MV-4-11 (cell line): ENCODE measurements at regions not wholly inside any gene's neighbourhood (a gene's known extent, or its start where the extent isn't known, plus 50 kb on each side); places are given as distances from the start of the nearest gene placed in this dataset.

Source experiments
- DNase-seq: peaks from one replicate; lab custom pipeline; 2025; lab: John Stamatoyannopoulos, UW

- no peak for DNase-seq
Observed at GRCh38 chr3:66165660-66166059, 55.1 kb upstream of the SLC25A26 start.

GRCh38 chr3:66164155-66164554 is 56.6 kb upstream of the SLC25A26 start:
- no peak for DNase-seq

- DNase-seq: no peak
Observed at GRCh38 chr3:66163222-66163621, 57.6 kb upstream of the SLC25A26 start.

GRCh38 chr3:66162766-66163165 is 58.0 kb upstream of the SLC25A26 start:
- peak; percentile 53 for DNase-seq

- DNase-seq: no peak
Observed at GRCh38 chr3:66158933-66159683, 61.7 kb upstream of the SLC25A26 start.

DNA sequence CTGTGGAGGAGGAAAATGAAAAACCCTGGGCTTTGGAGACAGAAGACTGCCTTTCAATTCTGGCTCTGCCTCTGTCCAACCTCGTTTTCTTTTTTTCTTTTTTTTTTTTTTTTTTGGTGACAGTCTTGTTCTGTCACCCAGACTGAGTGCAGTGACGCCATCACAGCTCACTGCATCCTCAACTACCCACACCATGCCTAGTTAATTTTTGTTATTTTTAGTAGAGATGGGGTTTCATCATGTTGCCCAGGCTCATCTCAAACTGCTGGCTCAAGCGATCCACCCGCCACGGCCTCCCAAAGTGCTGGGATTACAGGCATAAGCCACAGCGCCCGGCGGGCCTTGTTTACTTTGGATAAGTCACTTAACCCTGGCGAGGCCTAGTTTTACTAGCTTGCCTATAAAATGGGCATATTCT is 66.3 kb upstream of the SLC25A26 start:
- no peak for DNase-seq

DNA sequence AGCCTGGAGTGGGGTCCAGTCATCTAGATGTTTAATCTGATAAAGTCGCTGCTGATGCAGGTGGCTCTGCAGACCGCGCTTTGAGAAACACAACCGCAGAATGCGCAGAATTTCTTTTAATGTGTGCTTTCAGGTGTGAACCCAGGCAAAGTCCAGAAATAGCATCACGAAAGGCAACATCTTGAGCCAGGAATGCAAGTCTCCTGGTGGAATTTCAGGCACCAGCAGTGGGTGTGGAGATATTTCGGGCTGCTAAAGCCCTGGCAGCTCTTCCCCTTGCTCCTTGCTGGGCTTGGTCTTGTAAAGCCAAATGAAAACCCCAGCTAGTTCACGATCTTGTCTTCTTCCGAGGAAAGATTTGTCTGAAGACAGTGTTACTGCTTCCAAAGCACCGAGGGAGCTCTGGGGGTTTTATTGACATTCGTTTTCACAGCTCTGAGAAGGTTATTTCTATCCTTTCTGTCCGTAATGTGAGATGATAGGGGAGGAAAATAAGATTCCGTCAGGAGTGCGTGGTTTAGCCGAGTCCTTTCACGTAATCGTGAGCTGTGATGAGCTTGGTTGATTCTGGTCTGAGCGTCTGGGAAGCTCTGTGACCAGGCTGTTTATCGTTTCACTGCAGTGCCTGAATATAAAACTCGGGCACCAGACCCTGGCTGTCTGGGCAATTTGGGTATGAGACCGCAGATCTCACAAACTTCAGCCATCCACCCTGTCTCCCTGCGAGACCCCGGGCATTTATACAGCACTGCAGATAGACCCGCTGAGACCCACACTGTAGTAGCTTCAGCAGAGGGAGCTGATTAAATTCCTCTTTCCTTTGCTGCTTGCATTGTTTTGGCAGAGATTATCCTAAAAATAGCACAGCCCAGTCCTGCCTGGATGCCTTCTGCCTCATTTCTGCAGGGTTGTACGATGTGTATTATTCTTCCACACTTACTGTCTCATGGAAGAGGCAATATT is 67.0 kb upstream of the SLC25A26 start:
- DNase-seq: no peak

DNA sequence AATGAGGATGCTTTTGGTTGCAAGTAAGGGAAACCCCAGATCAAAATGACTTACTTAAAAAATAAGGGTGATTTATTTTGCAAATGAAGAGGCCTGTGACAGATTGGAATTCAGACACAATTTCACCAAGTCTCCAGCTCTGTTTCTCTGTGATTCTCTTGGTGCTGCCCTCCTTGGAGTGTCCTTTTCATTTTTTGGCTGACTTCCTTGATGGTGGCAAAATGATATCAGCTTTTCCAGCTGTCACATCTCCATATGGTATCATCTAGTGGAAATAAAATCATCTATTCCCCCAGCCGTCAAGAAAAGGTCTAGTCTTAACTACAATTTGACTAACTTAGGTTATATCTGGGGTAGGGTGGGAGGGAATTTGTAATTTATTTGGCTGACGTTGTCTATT is 68.5 kb upstream of the SLC25A26 start:
- DNase-seq: no peak

DNA sequence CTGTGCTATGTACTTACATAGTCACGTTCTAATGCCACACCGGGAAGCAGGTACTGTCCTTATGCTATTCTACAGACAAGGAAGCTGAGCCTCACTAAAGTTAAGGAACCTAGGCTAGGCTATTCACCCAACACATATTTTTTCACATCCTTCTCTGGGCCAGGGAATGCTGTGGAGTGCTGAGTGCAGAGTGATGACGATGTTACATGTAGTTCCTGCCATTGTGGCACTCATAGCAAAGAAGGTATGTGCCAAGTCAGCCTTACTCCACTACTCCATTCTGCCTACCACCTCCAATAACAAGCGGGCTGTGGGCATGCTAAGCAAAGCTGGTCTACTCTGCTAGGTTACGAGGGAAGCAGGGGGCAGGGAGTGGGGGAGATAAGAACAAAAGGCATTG is 69.8 kb upstream of the SLC25A26 start:
- DNase-seq: no peak

DNA sequence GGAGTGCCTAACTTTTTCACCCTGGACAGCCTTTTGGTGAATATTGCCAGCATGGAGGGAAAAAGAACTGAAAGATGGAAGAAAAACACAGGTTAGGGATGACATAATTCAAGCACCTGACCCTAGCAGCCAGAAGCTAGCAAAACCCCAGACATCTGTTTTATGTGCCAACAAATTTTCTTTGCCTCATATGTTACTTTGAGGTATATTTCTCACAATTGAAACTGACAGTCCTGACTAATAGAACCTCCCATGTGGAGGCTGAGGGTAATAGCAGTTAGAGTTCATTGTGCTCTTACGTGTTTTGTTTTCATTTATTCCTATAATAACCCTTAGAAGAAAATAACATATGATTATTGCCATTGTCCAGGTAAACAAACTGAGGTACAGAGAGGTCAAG is 71.5 kb upstream of the SLC25A26 start:
- no peak for DNase-seq

DNA sequence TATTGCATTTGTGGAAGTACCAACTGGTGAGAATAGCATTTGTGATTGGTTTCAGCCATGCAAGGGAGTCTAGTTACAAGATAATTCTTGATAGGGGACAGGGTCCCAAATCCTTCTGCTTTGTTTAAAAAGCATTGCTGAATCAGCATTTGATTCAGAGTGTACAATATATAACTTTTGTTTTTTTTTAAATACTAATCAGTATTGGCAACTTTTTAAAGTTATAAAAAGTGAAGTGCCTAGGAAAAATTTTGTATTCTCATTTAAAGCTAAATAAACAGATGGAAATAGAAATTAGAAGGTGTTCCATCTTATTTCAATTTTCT is 75.4 kb upstream of the SLC25A26 start:
- DNase-seq: no peak

DNA sequence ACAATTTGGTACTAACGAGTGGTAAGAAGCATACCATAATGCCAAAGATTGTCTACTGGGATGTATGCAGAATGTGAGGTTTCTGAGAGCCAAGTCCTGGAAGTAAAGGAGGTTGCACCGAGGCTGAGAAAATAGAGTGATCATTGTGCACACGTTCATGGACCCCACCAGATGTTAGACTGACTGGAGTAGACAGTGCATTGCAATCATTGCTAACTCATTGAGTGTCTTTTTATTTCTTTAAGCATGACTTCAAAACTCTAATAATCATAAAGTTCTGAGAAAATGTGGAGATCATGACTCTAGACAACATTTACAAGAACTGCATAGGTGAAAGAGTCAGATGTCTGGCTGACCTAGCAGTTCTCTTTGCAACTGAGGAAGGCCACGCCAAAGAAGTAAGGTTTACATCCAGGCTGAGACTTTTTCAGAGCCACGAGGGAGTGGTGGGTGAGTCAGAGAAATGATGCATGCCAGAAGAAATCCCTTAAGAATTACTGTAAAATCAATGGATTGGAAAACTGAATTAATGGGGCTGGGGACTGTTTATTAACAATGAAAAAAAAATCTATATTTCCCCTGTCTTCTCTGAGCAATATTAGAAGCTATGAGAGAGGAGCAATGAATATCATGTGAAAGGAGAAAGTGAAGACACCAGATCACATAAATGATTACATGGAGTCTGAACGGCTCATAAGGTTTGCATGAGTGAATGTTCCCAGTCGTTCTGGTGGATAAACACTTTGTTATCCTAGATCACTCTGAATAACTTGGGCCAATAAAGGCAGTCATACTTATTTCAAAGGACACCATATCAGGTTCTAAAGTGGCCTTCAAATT is 76.0 kb upstream of the SLC25A26 start:
- no peak for DNase-seq

- no peak for DNase-seq
Observed at GRCh38 chr3:66142079-66142478, 78.7 kb upstream of the SLC25A26 start.

DNA sequence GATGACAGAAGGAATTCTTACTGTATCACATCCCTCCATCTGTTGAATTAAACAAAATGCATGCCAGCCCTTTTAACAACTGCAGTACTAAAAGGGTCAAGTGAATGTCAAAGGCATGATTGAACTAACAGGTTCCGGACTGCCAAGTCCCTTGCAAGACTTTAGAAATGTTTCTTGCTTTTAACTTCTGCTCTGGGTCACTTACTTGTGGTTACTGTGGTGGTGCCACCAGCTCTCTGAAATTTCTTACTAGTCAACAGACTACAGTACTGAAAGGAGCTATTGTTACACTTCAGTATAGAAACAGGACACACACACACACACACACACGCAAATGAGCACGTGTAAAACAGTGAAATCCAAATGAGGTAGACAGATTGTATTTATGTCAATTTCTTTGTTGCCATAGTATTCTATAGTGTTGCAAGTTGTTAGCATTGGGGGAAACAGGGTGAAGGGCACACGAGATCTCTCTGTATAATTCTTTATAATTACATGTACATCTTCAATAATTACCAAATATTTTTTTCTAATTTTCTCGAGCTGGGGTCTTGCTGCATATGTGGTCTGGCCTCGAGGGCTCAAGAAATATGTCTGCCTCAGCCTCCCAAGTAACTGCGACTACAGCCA is 79.9 kb upstream of the SLC25A26 start:
- peak; percentile 80 for DNase-seq

DNA sequence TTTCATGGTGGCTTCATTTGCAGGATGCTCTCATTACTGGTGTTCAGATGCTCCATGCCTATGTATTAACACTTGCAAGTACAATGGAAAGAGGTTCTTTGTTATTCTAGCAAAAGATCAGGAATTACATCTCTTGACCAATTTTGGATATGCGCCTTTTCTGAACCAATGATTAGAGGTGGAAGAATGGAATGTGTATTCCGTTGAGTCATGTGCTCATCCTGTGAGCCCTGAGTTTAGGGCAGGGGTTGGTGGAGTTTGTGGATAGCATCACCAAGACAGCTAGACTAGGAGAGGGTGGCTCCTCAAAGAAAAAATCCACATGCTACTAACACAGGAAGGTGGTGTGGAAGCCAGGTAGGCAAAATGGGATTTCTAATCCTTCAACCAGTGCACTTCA is 80.7 kb upstream of the SLC25A26 start:
- DNase-seq: no peak

DNA sequence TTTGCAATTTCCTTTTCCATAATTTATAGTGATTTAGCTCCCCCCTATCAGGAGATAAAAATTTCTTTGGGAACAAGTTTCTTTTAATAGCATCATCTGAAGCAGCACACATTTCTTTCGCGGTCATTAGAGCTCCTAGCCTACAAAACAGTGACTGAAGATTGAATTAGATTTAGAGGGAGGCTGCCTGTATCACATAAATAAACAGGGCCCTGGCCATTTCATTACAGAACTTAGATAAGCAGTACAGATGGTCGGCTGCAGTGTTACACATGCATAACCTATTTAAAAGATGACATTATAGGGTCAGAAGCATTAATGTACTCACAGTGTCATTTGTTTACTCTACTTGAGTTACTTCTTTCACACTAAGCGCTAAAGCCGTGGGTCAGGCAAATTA is 81.4 kb upstream of the SLC25A26 start:
- no peak for DNase-seq

- peak; percentile 15 for DNase-seq
Observed at GRCh38 chr3:66138336-66139313, 82.2 kb upstream of the SLC25A26 start.

DNA sequence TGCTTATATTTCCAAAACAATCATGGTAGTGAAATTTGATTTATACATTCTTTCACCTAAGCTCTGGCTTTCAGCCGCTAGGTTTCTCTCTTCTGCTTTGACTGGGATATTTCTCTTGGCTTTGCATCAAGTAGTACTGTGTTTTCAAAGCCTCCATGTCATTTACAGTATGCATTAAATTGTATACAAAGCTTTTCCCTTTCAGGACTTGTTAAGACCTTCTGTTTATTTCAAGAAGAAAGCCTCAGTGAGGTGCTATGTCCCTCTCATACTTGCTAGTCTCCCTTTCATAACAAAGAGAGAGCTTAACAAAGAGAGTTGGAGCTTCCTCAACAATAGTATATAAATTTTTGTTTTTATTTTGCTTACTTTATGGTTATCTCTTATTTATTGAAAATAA is 84.2 kb upstream of the SLC25A26 start:
- no peak for DNase-seq

GRCh38 chr3:66133853-66134445 is 86.9 kb upstream of the SLC25A26 start:
- no peak for DNase-seq

DNA sequence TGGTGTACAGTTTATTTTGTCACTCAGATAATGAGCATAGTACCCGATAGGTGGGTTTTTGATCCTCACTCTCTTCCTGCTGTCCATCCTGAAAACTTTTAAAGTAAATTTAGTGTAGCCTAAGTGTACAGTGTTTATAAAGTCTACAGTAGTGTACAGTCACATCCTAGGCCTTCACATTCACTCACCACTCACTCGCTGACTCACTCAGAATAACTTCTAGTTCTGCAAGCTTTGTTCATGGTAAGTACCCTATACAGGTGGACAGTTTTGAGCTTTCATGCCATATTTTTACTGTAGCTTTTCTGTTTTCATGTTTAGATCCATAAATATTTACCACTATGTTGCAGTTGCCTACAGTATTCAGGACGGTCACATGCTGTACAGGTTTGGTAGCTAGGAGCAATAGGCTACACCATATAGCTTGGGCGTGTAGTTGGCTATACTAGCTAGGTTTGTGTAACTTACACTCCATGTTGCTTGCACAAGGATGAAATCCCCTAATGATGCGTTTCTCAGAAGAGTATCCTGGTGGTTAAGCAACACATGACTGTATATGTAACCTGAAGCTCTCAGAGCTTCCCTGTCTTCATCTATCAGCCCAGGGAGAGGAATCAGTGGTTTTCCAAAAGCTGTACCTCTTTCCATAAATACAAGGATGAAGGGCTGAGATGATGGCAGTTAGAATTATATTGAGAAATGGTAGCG is 87.6 kb upstream of the SLC25A26 start:
- DNase-seq: no peak
